ENCODE measurements at regions not wholly inside any gene's neighbourhood (a gene's known extent, or its start where the extent isn't known, plus 50 kb on each side); places are given as distances from the start of the nearest gene placed in this dataset.

DNA sequence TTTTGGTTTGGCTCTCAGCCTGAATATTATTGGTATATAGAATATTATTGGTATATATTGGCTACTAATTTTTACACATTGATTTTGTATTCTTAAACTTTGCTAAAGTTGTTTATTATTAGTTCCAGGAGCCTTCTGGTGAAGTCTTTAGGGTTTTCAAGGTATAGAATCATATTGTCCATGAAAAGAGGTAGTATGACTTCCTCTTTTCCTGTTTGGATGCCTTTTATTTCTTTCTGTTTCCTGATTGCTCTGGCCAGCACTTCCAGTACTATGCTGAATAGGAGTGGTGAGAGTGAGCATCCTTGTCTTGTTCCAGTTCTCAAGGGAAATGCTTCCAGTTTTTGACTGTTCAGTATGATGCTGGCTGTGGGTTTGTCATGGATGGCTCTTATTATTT, 107.3 kb upstream of the LIPC start:
- DNase-seq (ENCODE audit: low read depth): no peak

DNA sequence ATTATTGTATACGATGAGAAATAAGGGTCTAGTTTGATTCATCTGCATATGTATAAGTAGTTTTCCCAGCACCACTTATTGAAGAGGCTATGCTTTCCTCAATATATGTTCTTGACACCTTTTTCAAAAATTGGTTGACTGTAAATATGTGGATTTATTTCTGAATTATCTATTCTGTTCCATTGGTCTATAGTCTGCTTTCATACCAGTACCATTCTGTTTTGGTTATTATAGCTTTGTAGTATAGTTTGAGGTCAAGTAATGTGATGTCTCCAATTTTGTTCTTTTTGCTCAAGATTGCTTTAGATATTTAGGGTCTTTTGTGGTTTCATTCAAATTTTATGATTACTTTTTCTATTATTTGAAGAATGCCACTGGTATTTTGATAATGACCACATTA, 103.8 kb upstream of the LIPC start:
- no peak for DNase-seq (ENCODE audit: low read depth)

DNA sequence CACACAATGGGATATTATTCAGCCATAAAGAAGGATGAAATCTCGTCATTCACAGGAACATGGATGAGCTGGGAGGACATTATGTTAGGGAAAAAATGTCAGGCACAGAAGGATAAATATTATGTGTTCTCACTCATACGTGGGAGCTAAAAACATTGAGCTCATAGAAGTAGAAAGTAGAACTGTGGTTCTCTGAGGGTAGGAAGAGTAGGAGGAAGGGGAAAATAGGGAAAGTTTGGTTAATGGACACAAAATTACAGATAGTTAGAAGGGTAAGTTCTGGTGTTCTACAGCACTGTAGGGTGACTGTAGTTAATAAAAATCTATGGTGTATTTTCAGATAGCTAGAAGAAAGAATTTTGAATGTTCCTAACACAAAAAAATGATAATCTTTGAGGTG, 102.6 kb upstream of the LIPC start:
- no peak for DNase-seq (ENCODE audit: low read depth)

DNA sequence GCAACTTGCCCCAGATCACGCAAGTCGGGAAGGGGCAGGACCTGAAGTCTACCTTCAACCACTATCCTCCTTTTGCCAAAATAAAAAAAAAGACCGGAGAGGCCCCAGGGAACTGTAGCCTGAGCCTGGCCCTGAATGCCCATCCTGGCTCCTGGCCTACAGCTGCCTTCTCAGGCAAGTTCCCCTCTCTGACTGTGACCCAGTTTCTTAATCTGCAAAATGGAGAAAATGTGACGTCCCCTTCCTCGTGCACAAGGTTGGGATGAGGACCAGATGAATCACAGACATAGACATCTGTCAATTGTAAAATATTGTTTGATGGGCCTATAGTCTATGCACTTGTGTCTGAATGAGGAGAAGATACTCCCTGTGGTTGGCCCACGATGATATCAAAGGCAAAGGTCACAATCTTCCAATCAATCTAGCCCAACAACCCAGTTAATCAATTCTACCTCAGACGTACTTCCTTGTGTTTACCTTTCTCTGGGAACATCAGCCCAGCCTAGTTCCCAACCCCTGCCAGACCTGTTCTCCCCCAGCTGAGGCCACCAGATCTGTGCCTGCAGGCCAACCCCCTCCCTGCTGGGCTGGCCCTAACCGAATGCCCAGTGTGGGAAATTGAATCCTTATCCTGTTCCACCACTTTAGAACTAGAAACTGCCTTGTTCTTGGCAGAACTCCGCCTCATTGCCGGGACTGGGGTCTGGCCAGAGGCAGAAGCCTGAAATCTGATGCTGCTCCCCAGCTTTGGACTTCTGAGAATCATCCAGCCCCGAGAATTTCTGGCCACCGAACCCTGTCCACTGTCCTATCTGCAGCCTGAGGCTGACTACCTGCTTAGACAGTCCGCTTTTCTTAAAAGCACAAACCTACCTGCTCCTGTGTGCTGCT, 101.8 kb upstream of the LIPC start:
- no peak for DNase-seq (ENCODE audit: low read depth)

DNA sequence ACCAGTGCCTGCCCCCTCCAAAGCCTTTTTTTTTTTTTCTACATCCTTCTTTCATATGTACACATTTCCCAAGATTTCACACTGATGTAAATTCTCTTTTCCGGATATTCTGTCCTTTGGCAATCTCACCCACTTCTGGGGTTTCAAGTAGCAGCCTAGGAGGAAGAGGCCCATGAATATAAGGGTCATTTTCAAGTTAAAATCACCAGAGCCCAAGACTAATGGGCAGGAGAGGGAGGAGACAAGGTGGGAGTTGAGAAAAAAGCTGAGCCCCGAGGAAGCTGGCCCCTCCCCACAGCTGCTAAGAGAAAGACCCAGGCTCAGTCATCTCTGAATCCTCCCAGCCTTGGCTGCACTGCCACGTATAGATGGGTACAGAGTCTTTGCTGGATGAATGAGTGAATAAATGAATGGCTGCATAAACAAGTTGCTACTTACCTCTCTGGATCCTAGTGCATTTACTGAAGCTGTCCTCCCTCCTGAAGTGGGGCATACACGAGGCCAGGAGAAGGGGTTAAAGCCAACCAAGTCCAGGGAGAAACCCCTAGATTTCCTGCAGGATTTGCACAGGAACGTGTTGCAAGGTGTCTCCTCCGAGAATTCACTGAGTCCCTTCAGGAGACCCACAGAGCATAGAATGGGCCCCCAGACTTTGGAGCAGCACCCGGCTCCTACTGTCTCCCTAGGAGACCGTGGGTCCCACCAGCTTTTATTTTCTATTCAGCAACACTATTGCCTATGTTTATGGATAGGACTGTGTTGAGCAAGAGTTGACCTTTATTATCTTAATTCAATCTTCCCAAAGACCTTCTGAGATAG, 100.8 kb upstream of the LIPC start:
- no peak for DNase-seq (ENCODE audit: low read depth)

DNA sequence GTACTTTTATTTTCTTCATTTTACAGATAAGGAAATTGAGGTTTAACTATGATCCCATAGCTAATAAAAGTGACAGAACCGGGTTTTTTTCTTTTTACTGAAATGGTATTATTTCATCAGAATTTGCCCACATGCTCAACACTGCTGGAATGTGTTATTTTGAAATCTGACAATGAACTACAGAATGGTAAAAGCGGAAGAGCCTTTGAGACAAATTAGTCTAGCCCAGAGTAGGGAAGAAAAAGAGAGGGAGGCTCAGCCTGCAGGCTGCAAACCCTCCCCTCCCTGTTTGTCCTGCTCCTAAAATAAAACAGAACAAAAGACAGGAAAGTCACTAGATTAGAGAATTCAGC, 100.3 kb upstream of the LIPC start:
- no peak for DNase-seq (ENCODE audit: low read depth)

DNA sequence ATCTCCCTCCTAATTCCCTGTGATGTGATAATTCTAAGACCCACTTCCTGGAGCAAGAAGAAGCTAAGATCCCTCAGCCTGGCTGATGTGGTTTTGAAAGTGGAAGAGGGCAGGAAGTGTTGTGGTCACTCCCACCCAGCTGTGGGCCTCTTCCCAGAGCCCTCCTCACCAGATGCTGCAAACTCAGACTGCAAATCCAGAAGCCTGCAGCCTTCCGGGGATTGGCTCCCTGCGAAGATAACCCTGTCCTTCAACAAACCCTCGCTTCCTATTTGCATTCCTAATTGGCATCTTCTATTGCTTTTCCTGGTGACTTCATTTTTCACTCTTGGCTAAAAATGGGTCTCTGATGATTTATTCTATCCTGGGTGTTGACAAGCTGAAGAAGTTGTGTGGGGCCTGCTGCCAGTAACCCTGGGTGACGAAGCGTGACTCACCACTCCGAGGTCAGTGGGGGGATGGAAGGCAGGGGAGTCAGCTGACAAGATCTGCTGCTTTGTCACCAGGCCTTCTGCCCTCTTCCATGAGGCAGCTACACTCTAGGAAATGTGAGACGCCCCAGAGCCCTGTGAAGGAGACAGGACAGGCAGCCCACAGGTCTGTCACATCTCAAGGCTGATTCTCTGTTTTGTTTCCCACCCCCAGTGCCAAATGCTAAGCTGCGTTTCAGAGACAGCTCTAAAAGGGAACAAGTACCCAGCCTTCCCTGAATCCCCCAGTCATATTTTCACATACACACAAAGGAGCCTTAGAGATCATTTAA, 99.7 kb upstream of the LIPC start:
- peak; percentile 99 for DNase-seq (ENCODE audit: low read depth)

DNA sequence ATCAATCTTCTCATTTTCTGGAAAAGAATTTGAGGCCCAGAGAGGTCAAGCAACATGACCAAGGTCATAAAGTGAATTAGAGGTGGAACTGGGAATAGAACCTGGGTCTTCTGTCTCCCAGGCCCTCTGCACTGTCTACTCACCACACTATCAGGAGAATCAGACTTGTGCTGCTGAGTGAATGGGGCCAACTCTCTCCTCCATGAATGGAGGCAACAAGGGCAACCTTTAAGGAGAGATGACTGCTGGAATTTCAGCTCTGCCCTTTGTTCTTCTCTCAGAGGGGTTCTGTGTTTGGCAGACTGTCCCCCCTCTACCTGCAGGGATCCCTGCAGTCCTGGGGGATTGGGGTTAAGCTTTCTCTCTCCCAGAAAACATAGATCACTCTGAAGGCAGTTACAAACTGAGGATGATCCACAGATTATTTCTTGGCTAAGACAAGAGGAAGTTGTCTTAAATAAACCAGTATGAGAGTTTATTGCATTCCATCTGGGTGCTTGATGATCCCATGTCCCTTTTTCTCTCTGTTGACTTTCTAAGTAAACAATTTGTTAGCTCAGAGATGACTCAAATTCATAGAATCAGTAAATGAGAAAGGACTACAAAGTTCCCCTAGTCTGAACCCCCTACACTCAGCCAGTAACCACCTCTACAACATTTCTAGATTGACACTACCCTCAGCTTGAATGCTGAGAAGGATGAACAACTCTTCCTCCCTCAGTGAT, 99.0 kb upstream of the LIPC start:
- peak; percentile 81 for DNase-seq (ENCODE audit: low read depth)

DNA sequence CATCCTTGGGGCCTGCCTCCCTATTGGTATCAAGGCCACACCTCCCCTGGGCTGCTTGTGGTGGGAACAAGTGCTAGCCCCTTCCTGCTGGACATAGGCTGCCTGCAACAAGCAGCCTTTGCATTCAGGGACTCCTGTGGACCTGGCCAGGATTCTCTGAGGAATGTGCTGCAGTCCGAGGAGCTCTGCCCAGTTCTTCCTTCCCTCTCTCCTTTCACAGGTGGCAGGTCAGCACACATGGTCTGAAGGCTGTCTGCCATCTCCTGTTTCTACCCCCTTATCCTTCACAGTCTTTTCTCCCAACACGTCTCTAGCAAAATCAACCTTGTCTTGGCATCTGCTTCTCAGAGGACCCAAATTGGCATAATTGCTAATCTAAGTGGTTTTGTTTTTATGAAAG, 97.0 kb upstream of the LIPC start:
- no peak for DNase-seq (ENCODE audit: low read depth)

DNA sequence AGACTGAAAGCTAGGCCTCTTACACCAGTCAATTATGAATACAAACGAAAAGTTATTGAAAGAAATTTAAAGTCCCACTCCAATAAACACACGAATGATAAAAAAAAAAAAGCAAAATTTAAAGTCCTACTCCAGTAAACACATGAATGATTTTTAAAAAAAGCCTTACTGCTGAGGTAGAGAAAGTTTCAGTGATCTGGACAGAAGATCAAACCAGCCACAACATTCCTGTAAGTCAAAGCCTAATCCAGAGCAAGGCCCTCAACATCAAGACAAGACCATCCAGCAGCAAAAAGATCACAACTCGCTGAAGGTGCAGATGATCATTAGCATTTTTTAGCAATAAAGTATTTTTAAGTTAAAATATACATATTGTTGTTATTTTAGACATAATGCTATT, 95.6 kb upstream of the LIPC start:
- no peak for DNase-seq (ENCODE audit: low read depth)

DNA sequence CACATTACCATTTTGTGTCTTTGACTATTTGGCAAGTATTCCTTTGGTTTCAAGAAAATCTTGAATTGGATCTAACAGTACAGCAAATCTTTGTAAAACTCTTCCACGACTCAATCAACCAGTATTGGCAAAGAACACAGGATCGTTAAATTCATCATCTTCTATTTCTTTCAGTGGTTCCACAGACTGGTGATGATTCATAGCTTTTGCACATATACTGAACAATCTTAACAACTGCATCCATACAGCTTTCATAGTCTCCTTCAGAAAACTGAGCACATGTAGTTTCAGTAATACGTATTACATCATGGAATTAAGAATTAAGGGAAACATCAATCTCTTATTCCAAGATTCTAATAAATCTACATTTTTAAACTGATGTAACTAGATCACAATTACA, 91.6 kb upstream of the LIPC start:
- peak; percentile 24 for DNase-seq (ENCODE audit: low read depth)

DNA sequence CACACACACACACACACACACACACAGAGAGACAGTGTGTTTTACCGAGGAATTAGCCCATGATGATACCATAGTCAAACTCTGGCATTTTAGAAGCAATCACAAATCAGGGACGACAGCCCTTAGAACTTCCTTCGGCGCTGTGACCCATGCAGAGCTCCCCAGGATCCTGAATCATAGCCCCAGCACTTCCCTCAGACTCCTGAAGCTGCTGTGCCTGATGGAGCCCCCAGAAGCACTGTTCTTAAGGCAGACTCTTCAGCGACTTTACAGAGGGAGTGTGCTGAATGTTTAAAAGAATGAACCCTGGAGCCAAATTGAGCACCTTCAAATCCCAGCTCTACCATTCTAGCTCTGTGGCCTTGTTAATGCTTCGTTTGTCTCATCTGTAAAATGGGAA, 89.3 kb upstream of the LIPC start:
- no peak for DNase-seq (ENCODE audit: low read depth)

DNA sequence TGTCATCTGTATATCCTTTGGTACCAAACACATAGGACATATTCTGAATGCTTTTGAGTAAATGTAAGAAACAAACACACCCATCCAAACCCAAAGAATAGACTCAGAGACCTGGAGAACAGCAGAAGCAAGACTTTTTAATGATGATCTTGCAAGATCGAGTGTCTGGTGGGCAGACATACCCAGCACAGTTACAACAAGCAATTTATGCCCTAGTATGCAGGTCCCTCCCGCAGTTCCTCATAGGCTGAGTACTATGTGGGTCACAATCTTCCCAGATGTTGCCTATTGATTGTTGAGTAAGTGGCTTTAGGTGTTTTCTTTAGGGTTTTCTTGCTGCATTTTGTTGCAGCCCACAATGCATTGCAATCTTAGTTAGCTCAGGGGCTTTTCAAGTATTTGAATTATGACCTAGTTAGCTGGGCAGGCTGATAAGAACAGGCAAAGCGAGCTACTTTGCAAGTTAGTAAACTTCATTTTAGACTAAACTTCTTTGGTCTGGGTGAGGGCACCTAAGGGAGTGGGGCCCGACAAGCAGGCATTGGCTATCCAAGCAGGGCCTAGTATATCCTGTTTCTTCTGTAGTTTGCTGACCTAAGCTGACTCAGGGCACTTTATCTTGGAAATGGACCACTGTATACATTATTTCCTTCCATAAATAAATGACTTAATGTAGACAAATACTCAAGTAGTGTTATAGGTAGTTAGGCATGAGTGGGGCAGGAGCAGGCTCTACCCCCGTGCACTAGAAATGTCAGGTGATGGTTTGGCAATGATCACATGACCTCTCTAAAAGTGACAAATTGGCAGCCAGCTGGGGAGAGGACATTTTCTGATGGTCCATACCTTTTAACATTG, 87.3 kb upstream of the LIPC start:
- DNase-seq (ENCODE audit: low read depth): no peak

DNA sequence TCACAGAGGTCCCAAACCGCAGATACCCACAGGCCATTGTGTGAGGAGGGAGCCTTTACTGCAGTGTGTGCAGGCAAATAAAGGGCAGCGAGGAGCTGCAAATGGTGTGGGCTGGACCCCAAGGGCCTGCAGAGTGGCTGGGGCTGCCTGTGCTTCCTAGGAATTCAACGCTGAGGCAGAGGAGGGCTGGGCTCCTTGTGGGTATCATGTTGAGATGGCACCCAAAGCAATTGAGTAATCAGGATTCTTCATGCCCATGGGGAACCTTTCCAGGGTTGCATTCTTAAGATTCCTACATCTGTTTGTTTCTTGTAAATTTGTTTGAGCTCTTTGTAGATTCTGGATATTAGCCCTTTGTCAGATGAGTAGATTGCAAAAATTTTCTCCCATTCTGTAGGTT, 85.4 kb upstream of the LIPC start:
- peak; percentile 92 for DNase-seq (ENCODE audit: low read depth)

DNA sequence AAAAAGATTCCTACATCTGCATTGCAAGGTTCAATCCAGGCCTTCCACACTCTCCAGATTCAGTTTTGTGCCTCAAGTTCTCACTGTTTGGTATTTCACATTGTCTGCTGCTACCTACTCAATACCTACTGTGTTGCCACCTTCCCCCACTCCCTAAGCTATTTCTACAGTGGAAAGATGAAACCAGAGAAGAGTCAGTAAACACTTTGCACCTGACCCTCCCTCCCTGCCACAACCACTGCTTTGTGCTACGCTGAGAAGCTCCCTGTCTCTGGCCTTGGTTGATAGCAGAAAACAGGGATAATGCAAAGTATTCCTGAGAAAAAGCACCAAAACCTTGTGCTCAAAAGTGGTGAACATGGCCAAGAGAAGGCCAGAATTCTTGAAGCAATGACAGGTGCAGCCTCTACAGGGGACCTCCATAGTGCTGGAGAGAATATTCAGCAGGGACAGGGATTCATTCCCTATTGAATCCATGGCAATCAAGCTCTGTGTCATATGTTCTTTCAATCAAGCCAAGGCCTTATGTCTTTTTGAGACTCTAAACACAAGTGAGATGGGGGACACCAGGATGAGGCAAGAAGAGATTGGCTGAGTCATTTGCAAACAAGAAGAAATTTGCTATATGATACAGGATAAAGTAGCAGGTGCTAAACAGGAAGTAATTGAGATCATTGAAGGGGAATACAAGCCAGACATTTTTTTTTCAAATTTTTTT, 83.5 kb upstream of the LIPC start:
- no peak for DNase-seq (ENCODE audit: low read depth)

DNA sequence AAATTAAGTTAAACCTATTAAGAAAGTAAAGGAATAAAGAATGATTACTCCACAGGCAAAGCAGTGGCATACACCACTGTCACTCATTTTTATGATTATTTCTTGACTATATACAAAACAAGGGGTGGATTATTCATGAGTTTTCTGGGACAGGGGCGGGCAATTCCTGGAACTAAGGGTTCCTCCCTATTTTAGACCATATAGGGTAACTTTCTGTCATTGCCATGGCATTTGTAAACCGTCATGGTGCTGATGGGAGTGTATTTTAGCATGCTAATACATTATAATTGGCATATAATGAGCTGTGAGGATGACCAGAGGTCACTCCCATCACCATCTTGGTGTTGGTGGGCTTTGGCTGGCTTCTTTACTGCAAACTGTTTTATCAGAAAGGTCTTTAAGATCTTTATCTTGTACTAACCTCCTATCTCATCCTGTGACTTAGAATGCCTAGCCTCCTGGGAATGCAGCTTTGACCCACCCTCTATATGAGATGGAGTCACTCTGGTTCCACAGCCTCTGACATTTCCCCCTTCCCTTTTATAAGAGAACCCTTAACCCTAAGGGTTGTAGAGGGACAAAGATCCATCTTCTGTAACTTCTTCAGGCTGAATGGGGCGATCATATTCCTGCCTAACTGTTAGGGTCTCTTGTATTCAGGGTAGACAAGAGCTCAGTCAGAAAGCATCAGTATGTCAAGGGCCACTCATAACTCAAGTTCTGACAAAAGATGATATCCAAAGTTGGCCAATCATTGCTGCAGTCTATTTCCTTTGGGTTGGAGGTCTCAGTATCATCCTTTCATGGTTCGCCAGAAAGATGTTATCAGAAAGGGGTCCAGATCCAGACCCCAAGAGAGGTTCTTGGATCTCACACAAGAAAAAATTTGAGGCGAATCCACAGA, 79.5 kb upstream of the LIPC start:
- DNase-seq (ENCODE audit: low read depth): no peak

DNA sequence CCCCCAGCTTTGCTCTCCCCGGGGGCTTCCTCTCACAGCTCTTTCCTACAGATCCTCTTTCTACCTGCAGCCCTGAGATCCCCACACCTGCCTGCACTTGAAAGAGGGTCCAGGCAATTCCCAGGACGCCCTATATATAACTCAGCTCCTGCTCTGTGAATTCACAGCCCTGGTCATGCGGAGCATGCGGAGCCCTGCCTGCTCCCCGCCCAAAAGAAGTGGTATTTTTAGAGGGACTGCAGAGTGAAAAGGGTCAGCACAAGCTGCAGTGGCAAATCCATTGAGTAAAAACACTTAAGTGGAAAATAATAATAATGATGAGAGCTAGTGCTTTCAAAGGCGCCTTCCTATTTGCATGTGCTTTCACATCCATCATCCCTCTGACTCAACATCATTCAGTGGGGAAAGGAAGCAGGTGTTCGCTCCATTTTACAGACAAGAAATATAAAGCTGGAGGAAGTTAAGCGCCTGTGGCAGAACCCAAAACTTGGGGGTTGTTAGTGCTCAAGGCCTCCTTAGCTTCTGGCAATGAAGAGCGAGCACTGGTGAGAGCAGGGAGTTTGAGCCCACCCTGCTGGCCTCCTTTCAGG, 76.3 kb upstream of the LIPC start:
- DNase-seq (ENCODE audit: low read depth): no peak

DNA sequence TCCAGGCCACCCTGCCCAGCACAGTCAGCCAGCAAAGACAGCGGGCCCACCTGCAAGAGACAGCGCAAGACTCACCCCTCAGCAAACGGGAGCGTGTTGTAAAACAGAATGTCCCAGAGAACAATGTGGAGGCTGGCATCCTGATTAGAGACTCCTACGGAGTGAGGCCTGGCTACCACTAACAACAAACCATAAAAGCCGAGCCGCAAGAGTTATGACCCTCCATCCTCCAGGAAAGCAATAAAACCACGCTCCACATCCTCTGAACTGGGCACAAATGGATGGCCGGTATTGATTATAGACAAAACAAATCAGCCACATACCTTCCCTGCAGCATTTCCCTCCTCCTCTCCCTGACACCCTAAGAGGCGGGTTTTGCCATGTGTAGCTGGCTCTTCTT, 75.8 kb upstream of the LIPC start:
- DNase-seq (ENCODE audit: low read depth): no peak

Data from M059J (cell line).